Inflammatory macrophage treated with lipopolysaccharide for 4 hours (primary cell): ENCODE measurements at regions not wholly inside any gene's neighbourhood (a gene's known extent, or its start where the extent isn't known, plus 50 kb on each side); places are given as distances from the start of the nearest gene placed in this dataset.
A peak's percentile ranks its signal among the peaks of the same experiment; 100 is the strongest.
"Not testable (repeated sequence)": the region's sequence is repeated elsewhere in the genome, so short reads cannot be mapped to it uniquely, and the experiment has no call there.

Experiments
- DNase-seq: peaks from one replicate; pipeline ENCODE4 v3.0.0-alpha.2; 2020

GRCh38 chr4:123501733-123502132 lies 105.1 kb downstream of the SPRY1 start:
- no peak for DNase-seq

- peak; percentile 76 for DNase-seq
Measured at GRCh38 chr4:123503698-123504363, 107.2 kb downstream of the SPRY1 start.

GRCh38 chr4:123505095-123506010 lies 108.8 kb downstream of the SPRY1 start:
- DNase-seq = peak; percentile 39

GRCh38 chr4:123506011-123506695 lies 109.6 kb downstream of the SPRY1 start:
- no peak for DNase-seq

GRCh38 chr4:123507376-123507775 lies 110.8 kb downstream of the SPRY1 start:
- no peak for DNase-seq

- DNase-seq = no peak
Measured at GRCh38 chr4:123510221-123510620, 113.6 kb downstream of the SPRY1 start.

- no peak for DNase-seq
Measured at GRCh38 chr4:123510659-123511058, 114.1 kb downstream of the SPRY1 start.

- DNase-seq = no peak
Measured at GRCh38 chr4:123516576-123516975, 120.0 kb downstream of the SPRY1 start.

GRCh38 chr4:123517176-123517575 lies 120.6 kb downstream of the SPRY1 start:
- DNase-seq = no peak

- no peak for DNase-seq
Measured at GRCh38 chr4:123517971-123518370, 121.4 kb downstream of the SPRY1 start.

GRCh38 chr4:123520325-123520724 lies 123.7 kb downstream of the SPRY1 start:
- DNase-seq = no peak

GRCh38 chr4:123522081-123522480 lies 125.5 kb downstream of the SPRY1 start:
- no peak for DNase-seq

- DNase-seq = no peak
Measured at GRCh38 chr4:123522646-123523045, 126.1 kb downstream of the SPRY1 start.

GRCh38 chr4:123524958-123525628 lies 128.5 kb downstream of the SPRY1 start:
- no peak for DNase-seq

GRCh38 chr4:123526511-123526910 lies 129.9 kb downstream of the SPRY1 start:
- DNase-seq = no peak

GRCh38 chr4:123528501-123529277 lies 132.1 kb downstream of the SPRY1 start:
- no peak for DNase-seq

- DNase-seq = no peak
Measured at GRCh38 chr4:123529278-123529568, 132.6 kb downstream of the SPRY1 start.

- DNase-seq = no peak
Measured at GRCh38 chr4:123530357-123530756, 133.8 kb downstream of the SPRY1 start.

GRCh38 chr4:123535037-123535748 lies 138.6 kb downstream of the SPRY1 start:
- DNase-seq = no peak

- no peak for DNase-seq
Measured at GRCh38 chr4:123536225-123536624, 139.6 kb downstream of the SPRY1 start.

GRCh38 chr4:123537906-123538402 lies 141.4 kb downstream of the SPRY1 start:
- DNase-seq = not testable (repeated sequence)
